ENCODE measurements at regions not wholly inside any gene's neighbourhood (a gene's known extent, or its start where the extent isn't known, plus 50 kb on each side); places are given as distances from the start of the nearest gene placed in this dataset.

DNA sequence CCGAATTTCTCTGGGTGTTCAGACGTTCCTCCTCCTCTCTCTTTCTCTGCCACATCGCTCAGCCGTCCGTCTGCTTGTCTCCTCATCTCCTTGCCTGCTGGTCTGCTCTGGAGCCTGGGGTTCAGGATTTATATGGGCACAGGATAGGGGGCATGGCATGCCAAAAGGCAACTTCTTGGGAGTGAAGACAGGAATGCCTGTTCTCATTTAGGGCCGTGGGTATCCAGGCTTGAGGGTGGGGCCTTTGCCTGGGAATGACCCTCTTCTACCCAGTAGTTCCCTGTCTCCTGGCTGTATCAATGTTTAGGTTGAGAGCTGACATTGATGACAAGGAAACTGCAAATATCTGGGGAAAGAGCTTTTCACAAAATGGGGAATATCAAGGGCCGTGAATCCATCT, 98.0 kb downstream of the HRH4 start:
- in situ Hi-C loops (cut with HindIII; ENCODE audit: low pct_unique_long_range_greater_than_20kb, low sequenced_read_pairs) = no loop called here
- DNase-seq (ENCODE audit: low read depth) = no peak

DNA sequence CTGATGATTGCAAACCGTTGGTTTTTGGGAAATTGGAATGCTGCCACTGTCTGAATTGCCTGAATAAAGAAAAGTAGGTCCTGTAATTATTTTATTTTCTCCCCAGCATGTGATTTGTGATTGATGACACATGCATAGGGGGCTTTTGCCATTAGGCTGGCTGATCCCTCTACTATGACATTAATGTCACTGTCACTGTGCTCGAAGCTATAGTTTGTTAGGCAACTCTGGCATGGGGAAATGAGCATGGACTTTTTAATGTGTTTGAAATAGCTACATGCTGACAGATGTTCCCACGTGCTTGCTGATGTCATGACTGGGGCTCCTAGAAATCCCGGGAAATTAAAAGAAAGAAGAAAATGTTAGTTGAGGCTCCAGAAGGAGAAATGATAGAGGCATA, 99.1 kb downstream of the HRH4 start:
- in situ Hi-C loops (cut with HindIII; ENCODE audit: low pct_unique_long_range_greater_than_20kb, low sequenced_read_pairs) = no loop called here
- DNase-seq (ENCODE audit: low read depth) = no peak

DNA sequence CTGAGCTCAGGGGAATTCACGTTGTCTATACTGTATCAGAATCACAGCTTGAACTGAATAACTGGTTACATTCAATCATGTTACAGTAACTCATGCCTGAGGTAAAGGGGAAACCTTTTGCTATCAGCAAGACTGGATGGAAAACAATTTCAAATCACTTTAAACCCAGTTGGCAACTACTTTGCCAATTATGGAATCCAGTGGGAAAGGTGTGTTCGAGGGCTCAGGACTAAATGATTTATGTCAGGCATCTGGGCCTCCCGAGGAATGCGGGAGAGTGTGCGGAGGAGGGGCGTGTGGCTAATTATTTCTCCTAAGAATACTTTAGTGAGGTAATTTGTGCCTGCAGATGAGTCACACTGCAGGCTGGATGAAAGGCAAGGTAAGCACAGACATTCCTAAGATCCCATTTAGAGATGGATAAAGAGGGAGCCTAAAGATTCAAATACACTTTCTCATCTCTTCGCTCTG, 100.1 kb downstream of the HRH4 start:
- peak; percentile 60 for DNase-seq (ENCODE audit: low read depth)
- in situ Hi-C loops (cut with HindIII; ENCODE audit: low pct_unique_long_range_greater_than_20kb, low sequenced_read_pairs) = no loop called here

DNA sequence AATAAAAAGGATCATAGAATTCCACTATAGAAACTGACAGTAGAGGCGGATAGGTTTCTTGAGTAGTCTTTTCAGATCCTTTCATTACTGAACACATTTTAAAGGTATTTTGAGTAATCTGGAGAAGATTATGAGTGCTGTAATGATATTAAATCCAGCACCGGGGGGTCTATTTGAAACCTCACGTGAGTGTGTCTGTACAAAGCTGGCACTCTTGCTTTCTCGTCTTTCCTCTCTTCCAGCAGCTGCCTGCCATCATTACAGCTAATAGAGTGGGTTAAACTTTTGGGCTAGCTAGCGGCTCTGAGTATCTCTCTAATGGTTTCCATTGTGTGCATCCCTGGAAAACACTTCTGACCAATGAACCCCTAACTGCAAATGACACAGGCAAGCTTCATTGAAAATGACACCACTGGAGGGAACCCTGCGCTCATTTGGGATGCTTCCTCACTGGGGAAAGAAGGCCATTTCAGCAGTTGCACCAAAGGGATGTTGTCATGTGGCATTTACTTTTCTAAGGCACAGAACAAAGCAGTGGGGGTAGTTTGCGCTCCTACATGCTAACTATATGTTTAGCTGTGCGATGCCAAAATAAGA, 101.0 kb downstream of the HRH4 start:
- in situ Hi-C loops (cut with HindIII; ENCODE audit: low pct_unique_long_range_greater_than_20kb, low sequenced_read_pairs) = no loop called here
- no peak for DNase-seq (ENCODE audit: low read depth)

DNA sequence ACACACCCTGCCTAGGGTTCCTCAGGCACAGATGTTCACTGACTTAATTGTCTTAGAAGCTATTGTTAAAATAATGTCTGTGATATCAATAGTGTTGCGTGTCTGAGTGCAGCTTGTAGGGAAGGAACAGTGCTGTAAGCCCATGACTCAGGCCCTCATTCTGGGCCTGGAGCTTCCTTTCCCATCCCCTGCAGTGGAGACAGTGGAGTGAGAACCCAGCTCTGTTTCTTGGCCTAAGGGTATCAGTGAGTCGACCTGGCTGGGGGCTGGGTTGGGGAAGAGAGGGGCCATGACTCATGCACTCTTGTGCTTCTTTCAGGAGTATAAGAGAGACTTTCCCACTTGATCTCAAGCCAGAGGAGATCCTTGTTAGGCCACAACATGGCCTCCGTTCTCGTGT, 106.8 kb downstream of the HRH4 start:
- DNase-seq (ENCODE audit: low read depth) = no peak
- in situ Hi-C loops (cut with HindIII; ENCODE audit: low pct_unique_long_range_greater_than_20kb, low sequenced_read_pairs) = no loop called here

DNA sequence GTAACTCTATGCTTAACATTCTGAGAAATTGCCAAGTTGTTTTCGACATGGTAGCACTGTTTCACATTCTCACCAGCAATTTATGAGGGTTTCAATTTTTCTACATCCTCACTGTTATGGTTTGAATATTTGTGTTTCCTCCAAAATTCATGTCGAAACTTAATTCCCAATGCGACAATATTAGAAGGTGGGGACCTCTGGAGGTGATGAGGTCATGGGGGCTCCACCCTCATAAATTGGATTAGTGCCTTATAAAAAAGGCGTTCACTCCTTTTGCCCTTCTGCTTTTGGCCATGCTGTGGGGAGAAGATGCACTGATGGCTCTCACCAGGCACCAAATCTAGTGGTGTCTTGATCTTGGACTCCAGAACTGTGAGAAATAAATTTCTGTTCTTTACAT, 110.3 kb downstream of the HRH4 start:
- in situ Hi-C loops (cut with HindIII; ENCODE audit: low pct_unique_long_range_greater_than_20kb, low sequenced_read_pairs) = no loop called here

DNA sequence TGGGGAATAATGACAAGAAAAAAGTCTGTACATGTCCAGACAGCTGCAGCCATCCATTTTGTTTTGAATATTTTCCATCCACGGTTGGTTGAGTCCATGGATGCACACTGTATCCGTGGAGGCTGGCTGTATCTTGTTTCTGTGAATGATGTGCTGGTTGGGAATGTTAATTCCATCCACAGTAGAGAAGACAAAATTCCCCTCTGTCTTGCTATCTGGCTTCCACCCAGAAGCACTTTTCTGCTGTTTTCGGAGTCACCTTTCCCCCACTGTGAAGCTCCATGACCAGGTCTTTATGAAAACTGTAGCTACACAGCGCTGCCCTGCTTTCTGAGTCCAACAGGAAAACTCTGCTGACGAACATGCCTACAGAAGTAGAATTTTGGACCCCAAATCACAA, 122.3 kb downstream of the HRH4 start:
- no peak for DNase-seq (ENCODE audit: low read depth)
- in situ Hi-C loops (cut with HindIII; ENCODE audit: low pct_unique_long_range_greater_than_20kb, low sequenced_read_pairs) = no loop called here

More for the DNA sequence above, 110.3 kb downstream of the HRH4 start:
- no peak for DNase-seq (ENCODE audit: low read depth)

DNA sequence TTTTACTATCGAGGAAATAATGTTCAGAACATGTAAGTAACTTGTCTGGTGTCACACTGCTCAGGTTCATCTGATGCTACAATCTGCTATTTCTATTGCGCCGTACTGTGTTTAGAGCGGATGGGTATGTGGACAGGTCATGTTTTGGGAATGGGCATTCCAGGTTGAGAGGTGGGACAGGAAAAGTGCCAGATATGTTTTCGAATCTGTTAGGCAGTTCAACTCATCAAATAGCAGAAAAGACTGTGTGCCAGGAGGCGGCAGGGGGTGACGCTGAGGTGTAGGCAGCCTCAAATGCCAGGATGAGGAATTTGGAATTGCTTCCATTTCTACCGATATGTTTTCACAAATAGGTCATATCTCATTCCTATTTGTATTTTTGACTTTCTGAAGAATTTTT, 123.8 kb downstream of the HRH4 start:
- DNase-seq (ENCODE audit: low read depth) = no peak
- in situ Hi-C loops (cut with HindIII; ENCODE audit: low pct_unique_long_range_greater_than_20kb, low sequenced_read_pairs) = no loop called here

DNA sequence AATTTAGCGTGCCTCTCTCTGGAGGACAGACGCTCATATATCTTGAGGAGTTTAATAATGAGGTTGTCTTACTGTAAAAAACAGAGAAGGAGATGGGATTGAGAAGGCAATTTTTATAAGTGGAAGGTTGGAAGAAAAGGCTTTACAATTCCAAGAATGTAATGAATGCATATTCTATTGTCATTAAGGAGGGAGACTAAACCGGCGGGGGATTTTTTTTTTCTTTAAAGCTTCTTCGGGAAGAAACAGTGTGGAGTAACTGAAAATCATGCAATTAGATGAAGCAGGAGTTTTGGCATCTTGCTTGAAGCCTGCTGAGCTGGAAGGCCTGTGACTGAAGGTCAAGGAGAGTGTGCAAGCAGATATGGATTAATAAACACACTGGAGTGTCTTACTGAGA, 124.4 kb downstream of the HRH4 start:
- in situ Hi-C loops (cut with HindIII; ENCODE audit: low pct_unique_long_range_greater_than_20kb, low sequenced_read_pairs) = no loop called here
- no peak for DNase-seq (ENCODE audit: low read depth)

DNA sequence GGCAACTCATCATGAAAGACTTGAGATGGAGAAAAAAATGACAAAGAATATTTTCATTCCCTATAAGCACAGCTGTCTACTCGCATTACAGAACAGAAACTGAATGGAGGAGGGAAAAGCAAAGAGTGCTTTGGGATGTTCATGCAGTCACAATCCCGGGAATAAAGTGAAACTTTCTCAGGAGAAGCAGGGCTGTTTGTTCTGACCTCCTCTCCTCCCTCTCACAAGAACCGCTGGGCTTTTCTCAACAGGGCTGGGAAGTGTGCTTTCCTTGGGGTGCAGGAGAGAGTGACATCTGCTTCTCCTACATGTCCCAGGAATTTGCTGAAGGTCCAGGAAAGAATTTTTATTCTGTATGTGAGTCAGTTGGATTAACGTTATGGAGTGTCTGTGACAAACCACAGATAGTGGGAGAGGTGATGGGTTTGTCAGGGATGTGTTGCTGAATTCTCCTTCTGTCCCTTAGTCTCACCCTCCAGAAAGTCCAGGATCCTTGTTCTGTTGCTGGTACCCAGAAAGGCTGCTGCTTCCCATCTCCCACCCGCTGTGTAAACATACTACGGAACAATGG, 125.6 kb downstream of the HRH4 start:
- in situ Hi-C loops (cut with HindIII; ENCODE audit: low pct_unique_long_range_greater_than_20kb, low sequenced_read_pairs) = no loop called here
- DNase-seq (ENCODE audit: low read depth) = no peak

DNA sequence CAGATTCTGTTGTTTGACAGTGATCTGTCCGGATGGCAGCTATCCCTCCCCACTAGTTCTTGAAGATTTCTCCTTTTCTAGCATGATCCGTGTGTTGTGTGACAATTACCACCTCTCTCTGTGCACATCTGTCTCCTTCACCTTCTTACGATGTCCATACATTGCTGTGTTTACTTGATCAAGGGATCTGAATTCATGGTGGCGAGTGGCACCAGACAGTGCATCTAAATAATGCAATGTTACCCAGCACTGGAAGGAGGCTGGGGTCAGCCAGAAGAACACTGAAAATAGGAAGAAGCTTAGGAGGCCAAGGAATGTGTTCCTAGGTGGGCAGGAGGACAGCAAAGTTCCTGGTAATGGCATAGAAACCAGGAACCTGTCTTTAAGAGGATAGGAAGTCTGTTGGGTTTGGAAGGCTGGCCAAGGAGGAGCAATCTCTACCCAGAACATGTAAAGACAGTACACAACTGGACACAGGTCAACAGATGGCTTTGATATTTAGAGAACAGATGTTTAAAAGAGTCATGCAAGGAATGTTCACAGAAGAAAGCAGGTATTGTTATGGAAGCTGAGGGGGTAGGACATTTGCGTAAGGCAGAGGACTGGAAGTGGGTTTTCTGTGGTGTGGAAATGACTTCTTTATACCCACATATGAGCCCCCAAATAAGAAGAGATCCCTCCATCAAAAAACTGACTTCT, 126.4 kb downstream of the HRH4 start:
- DNase-seq (ENCODE audit: low read depth) = no peak
- in situ Hi-C loops (cut with HindIII; ENCODE audit: low pct_unique_long_range_greater_than_20kb, low sequenced_read_pairs) = no loop called here

DNA sequence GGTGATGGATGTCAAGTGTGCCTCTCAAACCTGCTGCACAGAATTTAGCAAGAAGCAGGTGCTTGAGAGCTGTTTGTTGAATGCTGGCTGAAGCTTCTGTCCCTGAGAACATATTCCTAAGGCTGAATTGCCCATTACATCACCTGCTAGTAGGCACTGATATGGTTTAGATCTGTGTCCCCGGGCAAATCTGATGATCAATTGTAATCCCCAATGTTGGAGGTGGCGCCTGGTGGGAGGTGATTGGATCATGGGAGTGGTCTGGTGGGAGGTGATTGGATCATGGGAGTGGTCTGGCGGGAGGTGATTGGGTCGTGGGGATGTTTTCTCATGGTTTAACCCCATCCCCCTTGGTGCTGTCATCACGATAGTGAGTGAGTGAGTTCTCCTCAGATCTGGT, 128.0 kb downstream of the HRH4 start:
- in situ Hi-C loops (cut with HindIII; ENCODE audit: low pct_unique_long_range_greater_than_20kb, low sequenced_read_pairs) = no loop called here
- no peak for DNase-seq (ENCODE audit: low read depth)

DNA sequence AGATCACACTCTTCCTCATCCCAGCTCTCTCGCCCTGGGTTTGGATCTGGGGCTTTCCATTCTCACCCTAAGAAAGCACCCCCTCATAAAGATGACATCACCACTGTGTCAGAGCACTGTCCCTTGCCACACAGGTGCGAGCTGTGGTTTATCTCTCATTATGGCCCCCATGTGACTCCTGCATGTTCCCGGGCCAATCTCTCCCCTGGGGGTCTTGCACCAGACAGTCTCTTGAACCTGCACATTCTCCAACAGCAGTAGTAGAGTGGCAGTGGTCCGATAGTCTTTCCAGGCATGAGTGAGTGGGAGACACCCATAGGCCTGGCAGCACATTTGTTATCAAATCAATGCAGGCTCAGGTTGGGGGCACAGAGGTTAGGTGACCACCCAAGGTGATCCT, 130.5 kb downstream of the HRH4 start:
- DNase-seq (ENCODE audit: low read depth) = no peak
- in situ Hi-C loops (cut with HindIII; ENCODE audit: low pct_unique_long_range_greater_than_20kb, low sequenced_read_pairs) = no loop called here

DNA sequence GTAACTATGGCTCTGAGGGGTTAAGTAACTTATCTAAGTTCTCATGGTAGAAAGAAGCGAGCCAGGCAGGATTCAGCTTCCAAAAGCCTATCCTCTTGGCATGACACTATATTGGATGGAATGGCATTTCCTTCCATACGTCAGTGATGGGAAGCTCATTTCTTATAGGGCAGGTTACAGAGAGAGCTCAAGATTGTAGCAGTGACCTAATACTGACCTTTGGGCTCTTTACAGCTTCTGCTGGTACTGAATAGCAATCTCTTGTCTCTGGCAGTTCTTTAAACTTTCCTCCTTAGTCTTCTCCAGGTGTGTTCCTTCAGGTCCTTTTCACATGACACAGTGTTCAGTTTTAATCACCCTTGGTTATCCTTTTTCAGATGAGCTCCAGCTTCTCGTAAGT, 133.0 kb downstream of the HRH4 start:
- no peak for DNase-seq (ENCODE audit: low read depth)
- in situ Hi-C loops (cut with HindIII; ENCODE audit: low pct_unique_long_range_greater_than_20kb, low sequenced_read_pairs) = no loop called here

DNA sequence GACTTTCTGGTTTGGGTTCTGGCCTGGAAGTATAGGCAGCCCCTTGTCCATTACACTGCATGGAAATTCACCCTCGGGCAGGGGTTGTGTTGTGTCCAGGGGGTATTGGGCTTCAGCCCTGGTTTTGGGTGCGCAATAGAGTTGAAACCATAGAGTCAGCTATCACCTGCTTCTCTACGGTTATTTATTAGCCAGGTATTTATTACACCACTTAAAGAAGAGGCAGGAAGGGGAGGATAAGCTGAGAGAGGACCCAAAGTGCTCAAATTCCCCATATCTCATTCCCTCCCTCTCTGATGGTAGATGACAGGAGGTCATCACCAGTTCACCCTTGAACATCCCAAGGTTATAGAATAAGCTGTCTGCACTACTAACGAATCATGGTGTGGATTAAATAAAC, 133.4 kb downstream of the HRH4 start:
- in situ Hi-C loops (cut with HindIII; ENCODE audit: low pct_unique_long_range_greater_than_20kb, low sequenced_read_pairs) = no loop called here
- no peak for DNase-seq (ENCODE audit: low read depth)

DNA sequence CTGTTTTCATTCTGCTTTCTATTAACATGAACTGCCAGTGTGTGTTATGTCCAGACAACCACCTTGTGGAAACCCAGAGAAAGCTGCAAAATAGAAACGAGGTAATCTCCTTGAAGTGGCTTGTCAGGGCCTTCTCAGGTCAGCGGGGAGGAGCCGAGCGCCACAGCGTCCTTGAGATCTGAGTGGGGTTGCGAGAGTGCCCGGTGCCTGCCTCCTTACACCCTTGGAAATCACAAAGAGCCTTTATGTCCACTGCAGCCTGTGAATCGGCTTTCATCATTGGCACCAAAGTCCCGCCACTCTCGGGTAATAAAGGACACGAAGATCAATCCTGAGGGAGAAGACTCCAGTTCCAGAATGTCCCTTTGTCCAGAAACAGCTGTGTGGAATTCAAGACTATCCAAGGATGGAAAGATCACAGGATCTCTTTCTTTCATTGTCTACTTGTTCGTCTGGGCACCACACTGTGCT, 135.2 kb downstream of the HRH4 start:
- in situ Hi-C loops (cut with HindIII; ENCODE audit: low pct_unique_long_range_greater_than_20kb, low sequenced_read_pairs) = no loop called here
- DNase-seq (ENCODE audit: low read depth) = no peak

DNA sequence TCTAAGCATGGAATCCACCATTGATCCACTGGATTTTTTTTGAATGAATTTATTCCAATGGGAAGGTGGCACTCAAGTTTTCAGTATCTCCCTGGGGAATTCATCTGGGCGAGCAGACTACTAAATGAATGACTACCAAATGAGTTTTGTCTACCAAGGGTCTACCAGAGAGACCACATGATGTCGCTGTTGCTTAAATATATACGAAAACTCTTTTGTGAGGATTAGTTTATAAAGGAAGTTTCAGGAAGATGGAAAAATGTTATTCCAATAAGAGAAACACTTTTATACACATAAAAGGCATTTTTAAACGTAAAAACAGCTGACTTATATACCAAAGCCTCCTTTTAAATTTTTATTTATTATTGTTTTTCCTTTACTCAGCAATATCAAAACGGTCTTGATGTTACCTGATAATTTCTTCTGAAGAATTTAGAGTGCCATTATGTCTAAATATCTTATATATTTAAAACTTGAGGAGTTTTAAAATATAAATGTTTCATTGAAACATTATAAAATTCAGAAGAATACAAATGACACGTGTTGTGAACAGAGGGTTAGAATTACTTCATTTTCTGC, 139.7 kb downstream of the HRH4 start:
- no peak for DNase-seq (ENCODE audit: low read depth)
- in situ Hi-C loops (cut with HindIII; ENCODE audit: low pct_unique_long_range_greater_than_20kb, low sequenced_read_pairs) = no loop called here

DNA sequence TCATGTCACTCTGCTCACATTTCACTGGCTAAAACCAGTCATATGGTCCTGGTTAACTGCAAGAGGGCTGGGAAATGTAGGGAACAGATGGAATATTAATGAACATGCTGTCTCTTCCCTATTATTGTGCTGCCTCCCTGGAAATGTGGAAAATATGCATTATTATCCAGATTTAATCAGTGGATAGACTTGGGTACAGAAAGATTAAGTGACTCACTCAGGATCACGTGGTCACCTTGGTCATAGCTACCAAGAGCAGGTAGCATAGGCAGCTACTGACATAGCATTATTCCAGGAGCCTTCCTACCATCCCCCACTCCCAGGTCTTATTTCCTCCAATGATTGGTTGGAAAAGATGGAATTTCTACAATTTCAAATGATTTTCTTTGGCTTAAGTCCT, 141.1 kb downstream of the HRH4 start:
- in situ Hi-C loops (cut with HindIII; ENCODE audit: low pct_unique_long_range_greater_than_20kb, low sequenced_read_pairs) = no loop called here
- DNase-seq (ENCODE audit: low read depth) = no peak

DNA sequence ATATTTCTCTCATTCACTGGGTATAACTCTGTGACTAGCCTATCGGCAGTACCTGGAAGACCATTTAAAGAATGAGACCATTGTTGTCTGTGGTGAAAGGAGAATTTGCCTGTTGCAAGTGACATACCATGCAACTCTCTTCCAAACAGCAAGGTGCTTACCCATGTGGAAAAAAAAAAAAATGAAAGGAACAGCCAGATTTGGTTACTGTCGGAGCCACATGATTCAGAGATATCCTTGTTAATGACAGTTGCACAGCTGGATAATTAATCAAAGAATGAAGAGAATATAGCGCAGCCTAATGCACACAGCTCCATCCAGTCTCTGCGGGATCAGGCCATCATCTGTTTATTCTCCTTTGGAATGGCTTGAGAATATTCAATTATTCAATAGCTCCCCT, 141.8 kb downstream of the HRH4 start:
- in situ Hi-C loops (cut with HindIII; ENCODE audit: low pct_unique_long_range_greater_than_20kb, low sequenced_read_pairs) = no loop called here
- DNase-seq (ENCODE audit: low read depth) = no peak

DNA sequence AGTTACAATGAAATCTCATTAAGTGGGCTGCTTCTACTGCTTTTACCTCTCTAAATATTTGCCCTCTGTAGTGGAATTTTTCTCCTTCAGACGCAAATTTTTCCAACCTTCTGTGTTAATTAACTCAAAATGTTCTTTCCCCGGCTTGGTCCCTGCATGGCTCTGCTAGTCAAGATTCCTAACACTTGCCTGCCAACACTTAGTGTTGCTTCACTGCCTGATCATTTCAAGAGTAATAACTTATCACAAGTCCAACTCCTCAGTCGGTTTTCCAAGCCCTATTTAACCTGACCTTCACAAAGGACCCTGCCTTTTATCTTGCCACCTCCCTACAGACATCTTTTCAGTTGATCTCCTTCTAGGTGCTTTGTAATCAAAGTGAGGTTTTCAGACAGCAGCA, 142.7 kb downstream of the HRH4 start:
- DNase-seq (ENCODE audit: low read depth) = no peak
- in situ Hi-C loops (cut with HindIII; ENCODE audit: low pct_unique_long_range_greater_than_20kb, low sequenced_read_pairs) = no loop called here
